Tongue (tissue), 1 donor: ENCODE measurements at regions not wholly inside any gene's neighbourhood (a gene's known extent, or its start where the extent isn't known, plus 50 kb on each side); places are given as distances from the start of the nearest gene placed in this dataset.
"Not testable (repeated sequence)": the region's sequence is repeated elsewhere in the genome, so short reads cannot be mapped to it uniquely, and the experiment has no call there.

ENCODE experiments used
- DNase-seq: peaks from one replicate; pipeline ENCODE4 v3.0.0-alpha.2; 2015

- DNase-seq = peak; percentile 57
Observed at GRCh38 chr6:79810185-79810705, 137.1 kb downstream of the ELOVL4 start.

DNA sequence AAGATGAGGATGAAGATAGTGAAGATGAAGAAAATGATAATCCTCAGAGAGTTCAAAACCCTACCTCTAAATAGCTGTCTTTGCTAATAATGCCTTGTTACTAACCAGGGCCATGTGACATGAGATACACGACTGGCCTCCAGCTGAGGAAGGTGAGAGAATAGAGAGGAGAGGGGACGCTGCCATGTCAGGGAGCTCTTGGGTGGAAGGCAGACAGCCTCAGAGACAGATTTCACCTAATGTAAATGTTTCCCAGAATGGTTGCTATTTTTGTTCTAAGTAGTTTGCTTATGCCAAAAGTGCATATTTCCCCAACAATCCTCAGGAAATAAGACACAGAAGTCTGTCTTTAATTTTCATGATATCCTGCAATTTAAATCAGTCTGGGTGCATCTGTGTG lies 138.4 kb downstream of the ELOVL4 start:
- DNase-seq = peak; percentile 50

DNA sequence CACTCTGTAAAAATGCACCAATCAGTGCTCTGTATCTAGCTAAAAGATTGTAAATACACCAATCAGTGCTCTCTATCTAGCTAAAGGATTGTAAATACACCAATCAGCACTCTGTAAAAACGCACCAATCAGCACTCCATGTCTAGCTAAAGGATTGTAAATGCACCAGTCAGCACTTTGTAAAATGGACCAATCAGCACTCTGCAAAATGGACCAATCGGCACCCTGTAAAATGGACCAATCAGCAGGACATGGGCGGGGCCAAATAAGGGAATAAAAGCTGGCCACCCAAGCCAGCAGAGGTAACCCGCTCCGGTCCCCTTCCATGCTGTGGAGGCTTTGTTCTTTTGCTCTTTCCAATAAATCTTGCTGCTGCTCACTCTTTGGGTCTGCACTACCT lies 140.7 kb downstream of the ELOVL4 start:
- DNase-seq = not testable (repeated sequence)

DNA sequence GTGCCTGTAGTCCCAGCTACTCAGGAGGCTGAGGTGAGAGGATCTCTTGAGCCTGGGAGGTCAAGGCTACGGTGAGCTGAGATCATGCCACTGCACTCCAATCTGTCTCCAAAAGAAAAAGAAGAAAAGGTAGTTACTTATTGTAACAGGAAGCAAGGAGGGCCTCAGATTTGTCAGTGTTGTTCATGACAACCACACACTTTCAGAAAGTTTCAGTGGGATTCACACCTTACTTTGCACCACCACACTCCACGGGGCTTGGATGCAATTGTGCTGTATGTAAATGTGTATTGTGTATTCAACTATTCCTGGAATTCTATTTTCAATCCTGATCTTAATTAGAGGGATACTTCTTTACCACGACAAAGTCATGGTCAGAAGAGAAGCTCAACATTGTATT lies 142.6 kb downstream of the ELOVL4 start:
- no peak for DNase-seq

DNA sequence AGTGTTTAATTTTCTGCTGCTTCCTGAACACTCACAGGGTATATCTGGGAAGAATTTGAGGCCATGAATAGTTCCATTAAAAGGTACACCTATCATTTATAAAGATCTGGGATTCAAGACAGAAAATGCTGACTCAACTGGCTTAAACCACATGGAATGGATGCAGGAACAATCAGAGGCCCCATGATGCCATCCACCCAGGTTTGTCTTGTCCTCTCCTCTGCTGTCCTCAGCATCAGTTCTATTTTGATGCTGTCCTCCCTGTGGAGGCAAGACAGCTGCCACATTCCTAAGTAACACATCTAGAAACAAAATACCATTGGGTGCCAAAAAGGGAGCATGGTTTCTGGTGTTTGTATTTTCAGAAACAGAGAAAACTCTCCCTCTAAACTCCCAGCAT lies 143.4 kb downstream of the ELOVL4 start:
- no peak for DNase-seq

GRCh38 chr6:79802657-79803300 lies 144.6 kb downstream of the ELOVL4 start:
- no peak for DNase-seq

GRCh38 chr6:79801362-79801761 lies 146.0 kb downstream of the ELOVL4 start:
- no peak for DNase-seq

DNA sequence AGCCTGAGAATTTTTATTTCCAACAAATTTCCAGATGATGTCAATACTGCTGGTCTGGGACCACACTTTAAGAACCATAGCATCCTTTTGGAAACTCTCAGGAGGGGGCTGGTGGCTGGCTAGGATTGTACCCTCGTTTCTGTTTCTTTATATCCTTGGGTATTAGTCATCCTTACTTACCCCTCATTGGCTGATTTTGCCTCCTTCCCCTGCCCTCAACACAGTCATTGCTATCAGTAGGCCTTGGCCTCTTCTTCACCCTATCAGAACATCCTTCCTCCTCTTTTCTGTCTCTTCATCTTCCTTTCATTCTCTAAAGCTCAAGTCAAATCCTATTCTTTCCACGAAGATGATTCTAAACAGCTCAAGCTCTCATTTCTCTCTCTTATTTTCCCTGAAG lies 148.5 kb downstream of the ELOVL4 start:
- DNase-seq = no peak

DNA sequence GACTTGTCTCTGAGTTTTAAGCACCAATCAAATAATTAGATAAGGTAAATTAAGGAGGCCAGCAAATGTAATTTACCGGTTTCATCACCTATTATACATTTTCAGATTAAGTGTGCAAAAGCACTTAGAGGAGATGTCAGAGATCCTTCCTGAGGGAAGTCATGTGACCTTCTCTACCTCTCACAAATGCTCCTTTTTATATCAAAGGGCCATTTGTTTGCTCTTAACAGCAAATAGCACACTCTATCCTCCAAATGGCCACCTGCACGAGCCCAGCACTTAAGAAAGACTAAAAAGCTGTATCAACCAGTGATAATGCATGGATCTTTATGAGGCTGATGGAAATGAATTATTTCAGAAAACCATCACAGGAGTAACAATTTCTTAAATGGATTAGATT lies 149.4 kb downstream of the ELOVL4 start:
- no peak for DNase-seq

DNA sequence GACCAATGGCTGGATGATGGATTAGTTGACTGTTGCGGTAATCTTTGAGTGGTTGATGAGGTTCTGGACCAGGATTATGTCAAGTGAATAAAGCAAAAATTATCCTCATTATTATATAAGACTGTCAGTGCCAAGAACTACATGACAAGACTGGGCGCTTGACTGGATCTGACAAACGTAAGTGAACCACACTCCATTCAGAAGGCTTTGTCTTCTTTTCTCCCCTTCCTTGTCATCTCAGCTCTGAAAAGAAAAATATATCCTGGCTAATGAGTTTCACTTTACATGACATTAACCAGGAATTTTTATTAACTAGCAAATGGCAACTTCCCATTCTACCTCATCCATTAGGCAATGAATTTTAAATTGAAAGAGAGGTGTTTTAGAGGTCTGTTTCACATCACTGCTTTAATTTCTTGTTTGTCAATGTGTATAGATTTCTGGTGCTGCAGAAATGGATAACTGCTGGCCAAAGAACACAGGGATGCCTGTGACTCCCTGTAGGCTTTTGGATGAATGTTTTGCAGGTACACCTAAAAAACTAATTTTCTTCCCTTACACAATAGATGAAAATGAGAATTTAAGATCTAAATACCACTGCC lies 150.1 kb downstream of the ELOVL4 start:
- no peak for DNase-seq

- no peak for DNase-seq
Observed at GRCh38 chr6:79796197-79796596, 151.2 kb downstream of the ELOVL4 start.

DNA sequence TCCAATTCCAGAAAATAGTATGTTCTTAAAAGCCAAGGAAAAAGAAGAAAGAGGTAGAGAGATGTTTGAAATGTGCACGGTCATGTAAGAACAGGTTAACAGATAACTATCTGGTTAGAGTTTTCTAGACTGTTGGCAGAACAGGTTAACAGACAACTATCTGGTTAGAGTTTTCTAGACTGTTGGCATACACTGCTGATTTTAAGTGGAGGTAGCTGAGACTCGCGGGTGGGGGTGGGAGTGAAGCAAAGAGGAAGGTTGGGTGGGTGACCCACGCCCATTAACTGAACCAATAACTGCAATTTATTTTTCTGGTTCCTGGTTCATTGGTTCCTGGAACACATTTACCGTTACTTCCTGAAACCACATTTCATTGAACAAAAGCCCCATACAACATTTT lies 157.5 kb downstream of the ELOVL4 start:
- no peak for DNase-seq

DNA sequence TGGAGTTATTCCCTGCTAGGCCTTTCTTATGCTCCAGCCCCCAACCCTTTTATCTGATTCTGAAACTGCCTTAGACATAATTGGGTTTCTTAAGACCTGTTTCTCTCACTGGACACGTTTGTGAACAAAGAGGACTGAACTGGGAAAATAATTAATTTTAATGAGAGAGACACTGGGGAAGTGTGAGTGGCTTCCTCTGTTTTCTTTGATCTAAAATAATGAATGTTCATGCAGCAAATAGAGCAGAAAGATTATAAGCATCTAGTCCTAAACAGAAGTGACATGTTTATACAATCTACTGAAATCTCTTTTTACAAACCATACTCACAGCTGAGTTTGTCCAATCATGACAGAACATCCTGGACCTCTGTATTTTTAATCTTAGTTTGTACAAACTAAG lies 157.6 kb downstream of the SH3BGRL2 start:
- DNase-seq = no peak

DNA sequence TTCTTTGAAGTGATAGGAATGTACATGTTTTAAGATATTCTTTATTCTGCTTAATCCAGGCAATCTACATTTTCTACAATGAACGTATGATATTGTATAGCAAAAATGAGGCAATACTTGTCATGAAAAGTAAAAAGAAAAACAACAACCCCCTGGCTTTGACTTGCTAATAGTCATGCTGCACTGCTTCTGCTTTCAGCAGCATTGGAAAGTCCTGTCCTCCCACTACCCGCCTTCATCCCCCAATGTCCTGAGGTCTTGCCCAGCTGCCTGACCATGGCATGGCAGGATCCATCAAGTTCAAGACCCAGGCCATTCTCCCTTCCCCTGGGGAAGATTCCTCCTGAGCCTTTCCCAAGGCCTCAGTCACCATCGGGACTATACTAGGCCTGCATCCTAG lies 156.5 kb downstream of the SH3BGRL2 start:
- DNase-seq = no peak

DNA sequence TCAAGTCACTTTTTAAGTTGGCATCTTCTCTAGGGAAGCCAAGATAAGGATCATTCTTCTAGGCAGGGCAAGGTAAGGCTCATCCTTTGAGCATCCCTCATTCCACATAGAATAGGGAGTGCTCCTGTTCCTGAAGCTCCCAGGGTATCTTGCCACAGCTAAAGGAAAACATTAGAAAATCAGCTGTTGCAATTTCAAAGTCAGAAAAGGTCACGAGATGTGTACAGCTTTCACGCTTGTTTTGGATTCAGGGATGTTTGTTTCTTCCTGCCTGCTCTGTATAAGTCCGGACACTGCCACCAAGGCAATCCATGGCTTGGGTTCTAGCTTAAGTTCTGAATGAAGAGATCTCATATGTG lies 153.2 kb downstream of the SH3BGRL2 start:
- DNase-seq = no peak

DNA sequence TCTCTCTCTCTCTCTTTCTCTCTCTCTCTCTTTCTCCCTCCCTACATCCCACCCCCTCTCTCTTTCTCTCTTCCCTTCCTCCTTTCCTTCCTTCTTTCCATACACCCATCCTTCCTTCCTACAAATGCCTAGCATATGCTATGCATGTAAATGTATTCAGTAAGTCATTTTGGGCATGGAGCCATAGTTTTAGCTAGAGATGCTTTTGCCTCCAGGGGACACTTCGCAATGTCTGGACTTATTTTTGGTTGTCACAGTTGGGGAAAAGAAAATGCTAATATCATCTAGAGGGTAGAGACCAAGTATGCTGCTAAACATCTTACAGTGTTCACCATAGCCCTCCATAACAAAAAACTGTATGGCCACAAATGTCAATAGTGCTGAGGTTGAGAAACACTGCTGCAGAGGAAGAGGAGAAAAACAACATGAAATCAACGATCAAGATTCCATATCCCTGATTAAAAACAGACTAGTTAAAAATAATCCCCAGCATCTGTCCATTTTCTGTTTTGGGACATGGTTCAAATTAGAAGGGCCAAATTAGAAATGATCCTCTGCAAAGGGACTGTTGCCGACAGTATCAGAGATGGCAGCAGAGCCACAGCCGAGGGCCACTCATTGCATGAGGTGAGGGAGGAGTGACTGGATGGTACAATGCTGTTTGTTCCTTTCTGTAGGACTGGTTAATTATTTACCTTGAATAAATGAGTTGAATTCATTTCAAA lies 152.7 kb downstream of the SH3BGRL2 start:
- DNase-seq = peak; percentile 22

GRCh38 chr6:79782792-79783580 lies 151.9 kb downstream of the SH3BGRL2 start:
- no peak for DNase-seq

GRCh38 chr6:79781916-79782315 lies 150.8 kb downstream of the SH3BGRL2 start:
- DNase-seq = no peak

DNA sequence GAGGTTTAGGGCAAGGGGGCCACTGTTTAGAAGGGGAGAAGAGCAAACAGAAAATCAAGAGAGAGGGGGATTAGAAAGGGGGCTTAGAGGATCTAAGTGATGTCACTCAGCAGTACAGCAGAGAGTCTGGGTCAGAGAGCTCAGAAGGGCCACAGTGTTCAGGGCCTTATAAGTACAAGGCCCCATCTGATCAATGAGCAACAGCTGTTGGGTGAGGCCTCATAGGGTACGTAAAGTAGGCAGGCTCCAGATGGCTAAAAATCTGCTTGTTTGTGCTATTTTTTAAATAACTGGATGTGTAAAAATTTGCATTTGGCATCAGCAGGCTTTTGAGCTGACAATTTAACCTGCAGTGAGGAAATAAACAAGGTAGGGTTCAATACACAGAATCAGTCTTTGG lies 149.8 kb downstream of the SH3BGRL2 start:
- DNase-seq = no peak

- no peak for DNase-seq
Observed at GRCh38 chr6:79778816-79779215, 147.7 kb downstream of the SH3BGRL2 start.

DNA sequence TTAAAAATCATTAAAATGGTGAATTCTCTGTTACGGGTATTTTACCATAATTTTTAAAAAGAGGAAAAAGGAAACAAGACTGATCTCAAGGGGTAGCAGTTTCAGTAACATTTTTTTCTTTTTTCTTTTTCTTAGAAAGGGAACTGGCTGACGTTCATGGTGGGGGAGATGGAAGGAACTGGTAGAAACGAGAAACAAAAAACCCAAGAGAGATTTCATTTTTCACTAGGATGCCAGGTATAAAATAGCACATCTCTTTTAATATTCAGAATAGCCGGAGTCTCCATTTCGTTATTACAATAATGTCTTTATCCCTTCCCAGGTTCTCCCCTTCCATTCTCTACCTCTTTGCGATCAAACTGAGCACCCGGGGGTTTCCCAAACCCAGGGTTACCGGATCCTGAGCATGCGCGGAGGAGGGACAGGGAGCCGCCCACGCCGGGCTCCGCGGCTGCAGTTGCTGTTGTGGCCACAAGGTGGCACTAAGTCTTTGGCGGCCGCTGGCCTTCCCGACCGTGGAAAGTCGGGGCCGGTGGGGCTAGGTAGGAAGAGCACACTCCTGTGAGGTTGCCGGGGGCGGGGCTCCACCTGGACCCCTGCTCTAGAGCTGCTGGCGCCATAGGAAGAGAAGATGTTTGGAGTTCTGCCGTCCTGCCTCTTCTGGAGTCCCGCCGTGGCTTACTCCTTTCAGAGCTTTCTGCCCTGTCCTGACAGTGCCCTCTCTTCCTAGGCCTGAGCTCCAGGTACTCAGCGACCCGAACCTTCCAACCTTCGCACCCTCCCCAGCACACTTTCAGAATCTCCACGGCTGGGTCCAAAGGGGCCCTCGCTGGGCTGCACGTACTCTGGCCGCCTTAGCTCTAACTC lies 146.8 kb downstream of the SH3BGRL2 start:
- peak; percentile 86 for DNase-seq

DNA sequence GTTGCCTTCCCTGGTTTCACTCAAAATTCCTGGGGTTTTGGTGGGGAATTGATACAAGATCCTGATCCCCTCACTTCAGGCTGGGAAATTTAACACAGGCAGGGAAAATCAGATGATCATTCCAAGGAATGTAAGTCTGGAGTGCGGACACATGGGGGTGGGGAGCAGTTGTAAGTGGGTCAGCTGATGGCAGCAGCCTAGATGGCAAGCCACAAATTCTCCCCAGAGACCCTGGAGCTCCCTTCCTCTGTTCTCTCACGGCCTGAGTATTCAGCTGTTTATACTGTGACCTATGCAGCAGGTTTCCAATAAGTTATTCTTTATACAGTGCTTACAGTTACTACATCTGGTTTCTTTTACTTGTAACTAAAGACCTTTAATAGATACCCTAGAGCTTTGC lies 144.9 kb downstream of the SH3BGRL2 start:
- no peak for DNase-seq
